ENCODE measurements at regions not wholly inside any gene's neighbourhood (a gene's known extent, or its start where the extent isn't known, plus 50 kb on each side); places are given as distances from the start of the nearest gene placed in this dataset.

GRCh38 chr16:79485020-79485419 lies 115.5 kb downstream of the MAF start:
- TF ChIP-seq CTCF (optimal IDR thresholded peaks at IDR 0.05 in 1 of 3, IDR thresholded peaks at IDR 0.05 in 1 of 3, conservative IDR thresholded peaks at IDR 0.05 in 1 of 3; ENCODE audit: extremely low read depth in 1 of 3, insufficient read depth in 2 of 3, low read length in 3 of 3) (no peak), EZH2 (IDR thresholded peaks at IDR 0.05; ENCODE audit: low read length) (no peak)

Measured in keratinocyte (primary cell).